Hematopoietic multipotent progenitor cell (in vitro differentiated cells): ENCODE measurements at regions not wholly inside any gene's neighbourhood (a gene's known extent, or its start where the extent isn't known, plus 50 kb on each side); places are given as distances from the start of the nearest gene placed in this dataset.

ENCODE experiments used
- DNase-seq, 3 donors: peaks; one replicate each; pipeline ENCODE4 v3.0.0-alpha.2; 2011 to 2015; ENCODE audit warnings: low read depth in 2 of 3, low spot score in 2 of 3

GRCh38 chr6:108751851-108752732 lies 96.1 kb upstream of the ARMC2 start:
- DNase-seq, result no peak

GRCh38 chr6:108752733-108753590 lies 95.3 kb upstream of the ARMC2 start:
- no peak for DNase-seq

- no peak for DNase-seq
Measured at GRCh38 chr6:108755257-108756240, 92.7 kb upstream of the ARMC2 start.

DNA sequence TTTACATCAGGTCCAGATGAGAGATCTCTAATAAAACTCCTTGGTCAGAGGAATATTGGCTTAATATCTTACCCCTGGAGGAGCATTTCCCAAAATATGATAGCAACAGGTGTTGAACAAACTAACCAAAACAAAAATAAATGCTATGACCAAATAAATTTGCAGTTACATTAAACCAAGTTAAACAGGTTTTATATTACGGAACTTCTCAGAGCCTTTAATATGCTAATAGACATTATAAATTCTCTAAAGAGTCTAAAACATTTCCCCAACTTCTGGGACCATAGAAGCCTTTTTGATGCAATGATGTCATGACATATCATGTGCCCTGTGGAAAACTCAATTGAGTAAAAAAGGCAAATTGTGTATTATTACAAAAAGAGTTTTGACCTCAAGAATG lies 90.9 kb upstream of the ARMC2 start:
- no peak for DNase-seq

- no peak for DNase-seq
Measured at GRCh38 chr6:108758884-108759283, 89.3 kb upstream of the ARMC2 start.

DNA sequence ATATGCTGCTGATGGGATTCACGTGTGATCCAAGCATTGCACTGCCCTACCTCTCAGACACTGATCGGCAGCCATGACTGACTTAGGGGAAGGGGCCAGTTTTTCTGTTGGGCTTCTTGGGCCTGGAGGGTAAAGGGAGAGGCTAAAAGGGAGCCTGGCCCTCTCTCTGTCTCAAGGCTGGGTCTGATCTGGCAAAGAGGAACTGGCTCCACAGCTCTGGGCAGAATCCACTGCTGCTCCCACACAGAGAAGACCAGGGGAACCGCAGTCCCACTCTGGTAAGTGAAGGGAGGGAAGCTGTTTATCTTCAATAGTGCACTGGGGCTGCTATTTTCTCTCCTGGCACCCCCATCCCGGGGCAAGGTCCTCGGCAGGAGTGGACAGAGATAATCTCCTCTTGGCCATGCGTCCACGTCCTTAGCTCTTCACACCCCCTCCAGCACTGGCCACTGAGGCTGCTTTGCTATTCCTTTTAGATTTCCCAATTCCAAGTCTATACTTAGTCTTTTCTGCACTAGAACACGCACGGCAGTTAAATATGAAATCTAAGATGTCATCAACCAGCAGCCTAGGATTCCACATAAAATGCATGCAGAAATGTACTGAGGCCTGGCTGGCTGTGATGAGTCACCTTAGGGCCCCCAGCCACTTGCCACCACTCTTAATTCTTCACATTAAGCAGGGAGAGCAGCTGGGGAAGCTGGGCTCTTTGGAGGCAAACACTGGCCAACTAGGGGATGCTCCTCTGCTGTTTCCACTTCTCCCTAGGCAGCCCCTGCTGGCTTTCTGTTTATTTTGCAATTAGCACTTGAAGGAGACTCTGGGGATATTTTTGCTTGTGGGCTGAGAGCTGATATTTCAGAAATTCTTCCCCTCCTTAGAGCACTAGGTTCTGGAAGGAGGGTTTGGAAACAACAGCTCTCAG lies 87.8 kb upstream of the ARMC2 start:
- DNase-seq, result no peak

- DNase-seq, result no peak
Measured at GRCh38 chr6:108762394-108762793, 85.8 kb upstream of the ARMC2 start.

DNA sequence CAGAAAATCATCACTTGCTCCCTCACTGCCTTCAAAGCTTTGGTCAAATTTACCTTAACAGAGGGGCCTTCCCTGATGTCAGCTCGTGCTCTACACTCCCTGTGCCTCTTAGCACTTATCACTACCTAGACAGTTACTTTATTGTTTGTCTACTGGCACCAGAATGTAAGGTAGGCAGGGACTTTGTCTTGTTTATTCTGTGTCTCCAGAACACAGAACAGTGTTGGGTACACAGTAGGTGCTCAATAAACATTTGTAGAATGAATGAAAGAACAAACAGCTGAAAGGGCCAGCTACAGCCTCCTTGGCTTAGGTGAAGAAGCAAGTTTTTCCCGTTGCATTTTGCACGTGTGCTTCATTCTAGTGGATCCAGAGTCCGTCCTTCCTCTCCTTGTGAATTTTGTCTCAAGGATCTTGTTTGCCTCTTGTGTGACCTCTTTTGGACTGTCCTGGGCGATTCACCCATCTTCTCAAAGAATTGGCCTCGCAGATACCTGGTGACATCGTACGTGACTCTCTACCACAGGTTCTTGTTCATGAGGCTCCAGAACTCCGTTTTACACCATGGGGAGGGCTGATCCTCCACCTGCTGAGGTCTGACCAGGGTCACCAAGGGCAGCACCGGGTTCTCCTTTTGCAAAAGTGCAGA lies 84.2 kb upstream of the ARMC2 start:
- no peak for DNase-seq

GRCh38 chr6:108764580-108764950 lies 83.7 kb upstream of the ARMC2 start:
- no peak for DNase-seq

GRCh38 chr6:108765495-108765894 lies 82.7 kb upstream of the ARMC2 start:
- DNase-seq, result no peak

DNA sequence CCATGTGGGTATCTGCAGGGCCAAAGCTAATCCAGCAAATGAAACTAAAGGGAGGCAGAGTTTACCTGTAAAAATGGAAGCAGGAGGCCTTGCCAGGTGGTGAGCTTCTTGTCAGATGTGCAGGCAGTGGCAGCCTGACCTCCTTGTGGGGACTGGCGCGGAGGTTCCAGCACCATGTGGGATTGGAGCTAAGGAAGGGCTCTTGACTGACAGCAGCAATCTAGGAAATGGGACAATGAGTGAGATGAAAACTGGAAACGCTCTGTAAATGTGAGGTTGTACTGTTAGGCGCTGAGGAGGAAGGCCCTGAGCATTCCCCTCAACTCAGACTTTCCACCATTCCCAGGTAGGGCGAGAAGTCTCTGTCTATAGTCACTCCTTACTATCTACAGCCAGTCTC lies 81.8 kb upstream of the ARMC2 start:
- DNase-seq, result no peak

GRCh38 chr6:108766886-108767285 lies 81.3 kb upstream of the ARMC2 start:
- no peak for DNase-seq

GRCh38 chr6:108767418-108768165 lies 80.6 kb upstream of the ARMC2 start:
- DNase-seq, result no peak

- DNase-seq, result no peak
Measured at GRCh38 chr6:108768166-108768555, 80.1 kb upstream of the ARMC2 start.

DNA sequence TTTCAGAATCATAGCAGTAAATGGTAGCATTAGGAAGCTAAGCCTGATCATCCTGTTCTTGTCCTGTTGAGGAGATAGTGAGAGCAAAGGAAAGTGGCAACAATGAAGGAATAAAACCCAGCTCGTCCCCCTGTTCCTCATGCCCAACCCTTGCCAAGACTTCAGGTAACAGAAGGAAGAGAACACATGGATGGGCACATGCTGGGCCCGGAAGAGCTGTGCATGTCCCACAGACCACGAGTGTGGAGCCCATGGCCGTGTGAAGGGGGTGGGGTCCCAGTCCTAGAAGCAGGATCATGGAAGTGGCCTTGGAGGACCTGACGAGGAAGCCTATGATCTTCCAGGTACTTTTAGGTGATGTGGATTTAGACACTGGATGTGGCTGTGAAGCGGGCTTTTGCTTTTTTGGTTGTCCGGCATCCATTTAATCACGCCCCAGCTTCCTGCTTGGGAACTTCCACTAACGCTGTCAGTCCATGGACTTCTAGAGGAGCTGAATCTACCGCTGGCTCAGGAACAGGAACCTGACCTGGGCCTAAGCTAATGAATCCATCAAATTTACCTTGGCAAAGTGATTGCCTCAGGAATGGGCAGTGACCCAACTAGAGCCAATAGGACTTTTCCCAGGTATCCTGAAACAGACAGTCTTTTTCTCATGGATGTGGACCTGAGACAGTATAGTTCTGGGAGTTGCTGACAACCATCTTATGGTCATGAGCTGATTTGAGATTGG lies 79.3 kb upstream of the ARMC2 start:
- DNase-seq, result no peak

GRCh38 chr6:108771421-108771820 lies 76.8 kb upstream of the ARMC2 start:
- no peak for DNase-seq

- no peak for DNase-seq
Measured at GRCh38 chr6:108774555-108774954, 73.7 kb upstream of the ARMC2 start.

GRCh38 chr6:108777536-108777935 lies 70.7 kb upstream of the ARMC2 start:
- DNase-seq, result no peak
